Esophagus muscularis mucosa (tissue), 4 donors: ENCODE measurements at regions not wholly inside any gene's neighbourhood (a gene's known extent, or its start where the extent isn't known, plus 50 kb on each side); places are given as distances from the start of the nearest gene placed in this dataset.

Experiments used
- DNase-seq: peaks from one replicate; pipeline ENCODE4 v3.0.0-alpha.2; 2017; ENCODE audit errors: extremely low spot score
- H3K27ac ChIP-seq, 4 donors: fragments of 200-600 bp; sonication (generic); replicated peaks in 1 of 4; 1 replicate in 3 of 4; 2 replicates in 1 of 4; pipeline ENCODE4 v1.5.1; 2016 to 2019; ENCODE audit warnings: mild to moderate bottlenecking in 1 of 4
- H3K27me3 ChIP-seq, 4 donors: fragments of 200-600 bp; sonication (generic); one replicate each; pipeline versions ENCODE4 v1.5.1 to v1.6.0; 2016 to 2019
- H3K36me3 ChIP-seq, 4 donors: fragments of 200-600 bp; sonication (generic); one replicate each; pipeline ENCODE4 v1.5.1; 2016 to 2019
- H3K4me1 ChIP-seq, 4 donors: fragments of 200-600 bp; sonication (generic); one replicate each; pipeline ENCODE4 v1.5.1; 2016 to 2019
- H3K4me3 ChIP-seq, 4 donors: fragments of 200-600 bp; sonication (generic); 1 replicate in 2 of 4; 2 replicates in 2 of 4; pipeline ENCODE4 v1.5.1; 2016 to 2019; ENCODE audit warnings: mild to moderate bottlenecking in 4 of 4, moderate library complexity in 1 of 4
- H3K9me3 ChIP-seq, 4 donors: fragments of 200-600 bp; sonication (generic); 1 replicate in 3 of 4; 2 replicates in 1 of 4; pipeline ENCODE4 v1.5.1; 2016 to 2019
- EP300 ChIP-seq: sonication (generic); formaldehyde crosslinking; IDR thresholded peaks from one replicate; pipeline ENCODE4 v1.6.1; 2017; ENCODE audit warnings: antibody characterized with exemption
- POLR2A ChIP-seq: fragments of 450-650 bp; IDR thresholded peaks from one replicate; pipeline ENCODE4 v1.6.1; 2017; ENCODE audit warnings: antibody characterized with exemption, moderate library complexity, mild to moderate bottlenecking, low read depth
- POLR2AphosphoS5 ChIP-seq, 2 donors: sonication (generic); formaldehyde crosslinking; IDR thresholded peaks; one replicate each; pipeline ENCODE4 v1.6.1; 2017; ENCODE audit warnings: antibody characterized with exemption in 2 of 2
- WGBS: methylation state at CpG from one replicate; pipeline ENCODE4 v1.1.5; 2018; 5-methylcytosine and 5-hydroxymethylcytosine counted together
- intact Hi-C: fragments of 100-400 bp; cut with DNase I; formaldehyde crosslinking; loops from one replicate; pipeline ENCODE4 v1.15.1; 2023
- TF ChIP-seq, protein P1 (sequence below), 3 experiments: fragments of 200-600 bp in 2 of 3; fragments of 450-650 bp in 1 of 3; sonication (generic) in 2 of 3; IDR thresholded peaks; one replicate each; pipeline ENCODE4 v1.5.1; 2017 to 2019; ENCODE audit warnings: antibody characterized with exemption in 3 of 3, mild to moderate bottlenecking in 2 of 3, moderate library complexity in 1 of 3

DNA sequence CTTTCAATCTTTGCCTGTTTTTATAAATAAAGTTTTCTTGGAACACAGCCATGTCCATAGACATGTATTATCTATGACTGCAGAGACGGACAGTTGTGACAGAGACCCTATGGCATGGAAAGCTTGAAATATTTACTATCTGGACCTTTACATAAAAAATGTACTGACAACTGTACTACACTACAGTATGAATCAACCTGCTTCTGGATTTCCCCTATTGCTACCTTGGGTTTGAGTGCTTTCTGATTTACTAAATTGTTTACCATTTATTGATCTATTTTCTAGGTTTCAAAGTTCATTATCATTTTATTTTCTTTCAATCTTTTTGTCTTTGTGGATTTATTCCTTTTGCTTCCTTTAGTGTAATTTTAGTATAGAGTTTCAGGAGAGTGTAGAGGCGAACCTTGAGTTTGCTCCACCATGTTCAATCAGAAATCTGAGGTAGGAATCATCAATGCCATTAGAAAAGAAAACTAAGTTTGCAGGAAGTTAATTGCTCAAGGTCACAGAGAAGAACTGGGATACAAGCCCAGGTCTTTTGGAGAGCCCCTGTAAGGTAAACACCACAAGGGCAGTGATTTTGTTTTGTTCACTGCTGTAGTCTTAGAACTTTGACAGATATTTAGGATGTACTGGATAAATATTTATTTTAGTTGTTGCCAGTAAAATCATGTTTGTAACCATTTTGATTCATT, 352.8 kb upstream of the SYNCRIP start:
- H3K4me1 ChIP-seq: no peaks in the 10 kb centered on the region
- DNase-seq: no peak
- no peak overlapping the region for H3K27ac ChIP-seq
- no peaks in the 10 kb centered on the region for H3K36me3 ChIP-seq
- intact Hi-C loops: no loop called here
- no peaks in the 10 kb centered on the region for H3K9me3 ChIP-seq
- TF ChIP-seq EP300: no peak
- TF ChIP-seq POLR2A: no peak
- TF ChIP-seq POLR2AphosphoS5 (IDR thresholded peaks at IDR 0.05): no peak
- TF ChIP-seq, protein P1, sequence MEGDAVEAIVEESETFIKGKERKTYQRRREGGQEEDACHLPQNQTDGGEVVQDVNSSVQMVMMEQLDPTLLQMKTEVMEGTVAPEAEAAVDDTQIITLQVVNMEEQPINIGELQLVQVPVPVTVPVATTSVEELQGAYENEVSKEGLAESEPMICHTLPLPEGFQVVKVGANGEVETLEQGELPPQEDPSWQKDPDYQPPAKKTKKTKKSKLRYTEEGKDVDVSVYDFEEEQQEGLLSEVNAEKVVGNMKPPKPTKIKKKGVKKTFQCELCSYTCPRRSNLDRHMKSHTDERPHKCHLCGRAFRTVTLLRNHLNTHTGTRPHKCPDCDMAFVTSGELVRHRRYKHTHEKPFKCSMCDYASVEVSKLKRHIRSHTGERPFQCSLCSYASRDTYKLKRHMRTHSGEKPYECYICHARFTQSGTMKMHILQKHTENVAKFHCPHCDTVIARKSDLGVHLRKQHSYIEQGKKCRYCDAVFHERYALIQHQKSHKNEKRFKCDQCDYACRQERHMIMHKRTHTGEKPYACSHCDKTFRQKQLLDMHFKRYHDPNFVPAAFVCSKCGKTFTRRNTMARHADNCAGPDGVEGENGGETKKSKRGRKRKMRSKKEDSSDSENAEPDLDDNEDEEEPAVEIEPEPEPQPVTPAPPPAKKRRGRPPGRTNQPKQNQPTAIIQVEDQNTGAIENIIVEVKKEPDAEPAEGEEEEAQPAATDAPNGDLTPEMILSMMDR (IDR thresholded peaks at IDR 0.05): no peak
- H3K4me3 ChIP-seq: no peak overlapping the region
- no peaks in the 10 kb centered on the region for H3K27me3 ChIP-seq
- 90% methylated on average over 2 of the region's 2 CpGs for WGBS

- TF ChIP-seq, protein P1 (IDR thresholded peaks at IDR 0.05): no peak
- Histone ChIP-seq H3K4me1 (peaks cover 0 to 5% (median 0%) of the 10 kb centered on the region in 4 donors), H3K27me3 (no peaks in the 10 kb centered on the region), H3K4me3 (no peak overlapping the region), H3K9me3 (peaks cover 0 to 24% (median 16%) of the 10 kb centered on the region in 4 donors), H3K36me3 (no peaks in the 10 kb centered on the region), H3K27ac (no peak overlapping the region)
- WGBS: 91% methylated on average over 2 of the region's 2 CpGs
- no peak for DNase-seq
- intact Hi-C loops: no loop called here
Observed at GRCh38 chr6:85986681-85987080, 344.0 kb upstream of the SYNCRIP start.

DNA sequence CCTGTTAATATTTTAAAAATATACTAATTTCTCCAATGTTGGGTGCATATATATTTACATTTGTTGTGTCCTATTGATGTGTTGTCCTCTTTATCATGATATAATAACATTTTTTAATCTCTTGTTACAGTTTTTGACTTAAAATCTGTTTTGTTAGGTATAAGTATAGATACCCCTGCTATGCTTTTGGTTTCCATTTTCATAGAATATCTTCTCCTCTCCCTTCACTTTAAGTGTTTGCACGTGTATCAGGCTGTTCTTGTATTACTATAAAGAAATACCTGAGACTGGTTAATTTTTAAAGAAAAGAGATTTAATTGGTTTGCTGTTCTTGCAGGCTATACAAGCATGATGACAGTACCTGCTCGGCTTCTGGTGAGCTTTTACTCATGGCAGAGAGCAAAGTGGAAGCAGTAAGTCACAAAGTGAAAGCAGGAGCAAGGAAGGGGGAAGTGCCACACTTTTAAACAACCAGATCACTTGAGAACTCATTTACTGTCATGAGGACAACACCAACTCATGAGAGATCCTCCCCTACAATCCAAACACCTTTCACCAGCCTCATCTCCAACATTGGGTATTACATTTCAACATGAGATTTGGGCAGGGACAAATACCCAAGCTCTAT, 340.5 kb upstream of the SYNCRIP start:
- intact Hi-C loops: no loop called here
- no peaks in the 10 kb centered on the region for H3K27me3 ChIP-seq
- H3K36me3 ChIP-seq: no peaks in the 10 kb centered on the region
- 73% methylated on average over 2 of the region's 2 CpGs for WGBS
- H3K27ac ChIP-seq: no peak overlapping the region
- H3K9me3 ChIP-seq: peaks cover 0 to 16% (median 14%) of the 10 kb centered on the region in 4 donors
- H3K4me1 ChIP-seq: no peaks in the 10 kb centered on the region
- TF ChIP-seq EP300 (no peak), POLR2A (no peak), POLR2AphosphoS5 (IDR thresholded peaks at IDR 0.05) (no peak)
- TF ChIP-seq, protein P1 (IDR thresholded peaks at IDR 0.05): no peak
- no peak overlapping the region for H3K4me3 ChIP-seq
- no peak for DNase-seq

DNA sequence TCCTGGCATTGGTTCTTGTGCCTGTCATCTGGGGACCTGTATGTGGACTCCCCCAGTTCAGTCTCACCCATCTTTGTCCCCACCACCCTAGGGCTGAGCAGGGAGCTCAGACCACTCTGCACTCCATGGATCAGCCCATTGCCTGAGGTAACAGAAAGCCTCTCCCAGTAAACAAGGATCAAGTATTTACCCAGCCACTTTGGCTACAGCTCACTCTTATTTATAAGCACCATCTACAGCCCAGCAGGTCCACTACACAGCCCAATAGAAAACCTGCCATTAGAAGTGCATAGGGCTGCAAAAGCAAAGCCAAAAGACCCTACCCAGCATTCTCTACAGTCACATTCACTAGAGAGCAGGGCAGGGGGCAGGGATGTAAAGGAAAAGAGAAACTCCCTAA, 335.0 kb upstream of the SYNCRIP start:
- Histone ChIP-seq H3K4me3 (no peak overlapping the region), H3K27me3 (no peaks in the 10 kb centered on the region), H3K4me1 (no peaks in the 10 kb centered on the region), H3K27ac (no peak overlapping the region), H3K36me3 (no peaks in the 10 kb centered on the region), H3K9me3 (no peaks in the 10 kb centered on the region)
- TF ChIP-seq EP300: no peak
- TF ChIP-seq, protein P1 (IDR thresholded peaks at IDR 0.05): no peak
- TF ChIP-seq POLR2AphosphoS5 (IDR thresholded peaks at IDR 0.05): no peak
- TF ChIP-seq POLR2A: no peak
- DNase-seq: no peak
- intact Hi-C loops: no loop called here

- H3K36me3 ChIP-seq: no peaks in the 10 kb centered on the region
- no peak for DNase-seq
- intact Hi-C loops: no loop called here
- H3K27ac ChIP-seq: no peak overlapping the region
- TF ChIP-seq POLR2A: no peak
- no peak for TF ChIP-seq EP300
- no peak for TF ChIP-seq POLR2AphosphoS5 (IDR thresholded peaks at IDR 0.05)
- 89% methylated on average over 2 of the region's 2 CpGs for WGBS
- H3K4me3 ChIP-seq: no peak overlapping the region
- H3K9me3 ChIP-seq: no peaks in the 10 kb centered on the region
- H3K27me3 ChIP-seq: no peaks in the 10 kb centered on the region
- no peaks in the 10 kb centered on the region for H3K4me1 ChIP-seq
Observed at GRCh38 chr6:85975957-85976356, 333.3 kb upstream of the SYNCRIP start.
